Small intestine (tissue), 7 donors: ENCODE measurements at regions not wholly inside any gene's neighbourhood (a gene's known extent, or its start where the extent isn't known, plus 50 kb on each side); places are given as distances from the start of the nearest gene placed in this dataset.

Source experiments
- DNase-seq, 2 donors: peaks; one replicate each; pipeline versions ENCODE4 v3.0.0 to v3.0.0-alpha.2; 2013
- FAIRE-seq: peaks from 2 replicates; lab custom pipeline; 2012; peaks lifted over from hg19 to GRCh38; lab: Jason Lieb, UNC
- H3K27ac ChIP-seq, 3 donors: one replicate each; pipeline ENCODE4 v1.5.1; 2013; ENCODE audit warnings: low read length in 2 of 3, mild to moderate bottlenecking in 2 of 3, control low read depth in 1 of 3, inconsistent platforms in 1 of 3, low read depth in 1 of 3, moderate library complexity in 1 of 3
- H3K27me3 ChIP-seq, 3 donors: one replicate each; pipeline ENCODE4 v1.6.1; 2013; ENCODE audit warnings: low read length in 3 of 3, inconsistent platforms in 1 of 3; ENCODE audit not compliant: control insufficient read depth in 3 of 3, insufficient read depth in 3 of 3
- H3K36me3 ChIP-seq, 3 donors: one replicate each; pipeline ENCODE4 v1.6.1; 2013; ENCODE audit warnings: low read length in 3 of 3, inconsistent platforms in 1 of 3, low read depth in 1 of 3, mild to moderate bottlenecking in 1 of 3, moderate library complexity in 1 of 3; ENCODE audit not compliant: control insufficient read depth in 3 of 3, insufficient read depth in 2 of 3
- H3K4me1 ChIP-seq, 3 donors: one replicate each; pipeline ENCODE4 v1.6.1; 2013; ENCODE audit warnings: low read length in 2 of 3, inconsistent platforms in 1 of 3, low read depth in 1 of 3, mild to moderate bottlenecking in 1 of 3, moderate library complexity in 1 of 3; ENCODE audit not compliant: control insufficient read depth in 3 of 3, insufficient read depth in 2 of 3
- H3K4me3 ChIP-seq, 3 donors: one replicate each; pipeline ENCODE4 v1.5.1; 2013; ENCODE audit warnings: low read length in 3 of 3, control low read depth in 1 of 3, inconsistent platforms in 1 of 3, low read depth in 1 of 3, mild to moderate bottlenecking in 1 of 3, moderate library complexity in 1 of 3
- H3K9me3 ChIP-seq, 2 donors: one replicate each; pipeline ENCODE4 v1.6.1; 2013; ENCODE audit warnings: low read depth in 1 of 2, low read length in 1 of 2; ENCODE audit not compliant: control insufficient read depth in 2 of 2, insufficient read depth in 1 of 2
- WGBS, 3 donors: extraction: QIAGEN DNeasy Blood & Tissue Kit; methylation state at CpG; one replicate each; pipeline ENCODE4 v1.1.7; 2013; 5-methylcytosine and 5-hydroxymethylcytosine counted together
- donor health status: healthy with polysubstance abuse.
- donor health status: control.
- donor health status: control.
- donor health status: Bipolar disorder and iron deficiency.
- donor health status: healthy.

- Histone ChIP-seq H3K36me3 (no peaks in the 10 kb centered on the region), H3K27ac (peak overlapping the region in 1 of 3 donors; percentile 56), H3K4me3 (no peak overlapping the region), H3K4me1 (no peaks in the 10 kb centered on the region), H3K9me3 (no peaks in the 10 kb centered on the region), H3K27me3 (peaks cover 0 to 4% (median 0%) of the 10 kb centered on the region in 3 donors)
- no peak for FAIRE-seq
- WGBS, 3 donors: 42 to 79% (median 71%) methylated on average over 13 of the region's 13 CpGs
- no peak for DNase-seq
These were observed 122.7 kb upstream of the IGF1R start for GRCh38 chr15:98525661-98526001.

- no peaks in the 10 kb centered on the region for H3K9me3 ChIP-seq
- no peaks in the 10 kb centered on the region for H3K4me1 ChIP-seq
- peaks cover 0 to 4% (median 0%) of the 10 kb centered on the region in 3 donors for H3K27me3 ChIP-seq
- DNase-seq (no peak), FAIRE-seq (no peak)
- H3K4me3 ChIP-seq: no peak overlapping the region
- peak overlapping the region in 1 of 3 donors; percentile 56 for H3K27ac ChIP-seq
- 89 to 91% (median 91%) methylated on average over 8 of the region's 8 CpGs for WGBS, 3 donors
- no peaks in the 10 kb centered on the region for H3K36me3 ChIP-seq
These were observed 122.2 kb upstream of the IGF1R start for GRCh38 chr15:98526094-98526493.

GRCh38 chr15:98528046-98528725 is 120.2 kb upstream of the IGF1R start:
- H3K27me3 ChIP-seq: peaks cover 0 to 4% (median 0%) of the 10 kb centered on the region in 3 donors
- DNase-seq (no peak), FAIRE-seq (no peak)
- WGBS, 3 donors: 62 to 75% (median 71%) methylated on average over 8 of the region's 8 CpGs
- no peaks in the 10 kb centered on the region for H3K36me3 ChIP-seq
- H3K9me3 ChIP-seq: no peaks in the 10 kb centered on the region
- H3K27ac ChIP-seq: no peak overlapping the region
- H3K4me3 ChIP-seq: no peak overlapping the region
- H3K4me1 ChIP-seq: no peaks in the 10 kb centered on the region

GRCh38 chr15:98529205-98530145 is 118.9 kb upstream of the IGF1R start:
- Histone ChIP-seq H3K27me3 (peaks cover 0 to 4% (median 0%) of the 10 kb centered on the region in 3 donors), H3K36me3 (no peaks in the 10 kb centered on the region), H3K4me1 (no peaks in the 10 kb centered on the region), H3K4me3 (no peak overlapping the region), H3K27ac (no peak overlapping the region), H3K9me3 (no peaks in the 10 kb centered on the region)
- DNase-seq: no peak
- WGBS, 3 donors: 57 to 70% (median 59%) methylated on average over 19 of the region's 19 CpGs
- FAIRE-seq: no peak

- Histone ChIP-seq H3K4me1 (no peaks in the 10 kb centered on the region), H3K9me3 (no peaks in the 10 kb centered on the region), H3K4me3 (no peak overlapping the region), H3K36me3 (no peaks in the 10 kb centered on the region), H3K27ac (no peak overlapping the region), H3K27me3 (no peaks in the 10 kb centered on the region)
- DNase-seq: no peak
- no peak for FAIRE-seq
- WGBS, 3 donors: 64 to 74% (median 69%) methylated on average over 2 of the region's 2 CpGs
These were observed 117.8 kb upstream of the IGF1R start for GRCh38 chr15:98530570-98530969.

- H3K27me3 ChIP-seq: peaks cover 0 to 2% (median 0%) of the 10 kb centered on the region in 3 donors
- 57 to 67% (median 59%) methylated on average over 2 of the region's 2 CpGs for WGBS, 3 donors
- FAIRE-seq (no peak), DNase-seq (no peak)
- H3K4me1 ChIP-seq: no peaks in the 10 kb centered on the region
- no peak overlapping the region for H3K27ac ChIP-seq
- H3K9me3 ChIP-seq: no peaks in the 10 kb centered on the region
- no peak overlapping the region for H3K4me3 ChIP-seq
- H3K36me3 ChIP-seq: no peaks in the 10 kb centered on the region
These were observed 116.3 kb upstream of the IGF1R start for GRCh38 chr15:98532063-98532462.

- DNase-seq (no peak), FAIRE-seq (no peak)
- WGBS, 3 donors: 75 to 89% (median 81%) methylated on average over 2 of the region's 2 CpGs
- Histone ChIP-seq H3K27me3 (peaks cover 0 to 6% (median 5%) of the 10 kb centered on the region in 3 donors), H3K4me3 (no peak overlapping the region), H3K4me1 (no peaks in the 10 kb centered on the region), H3K9me3 (no peaks in the 10 kb centered on the region), H3K36me3 (no peaks in the 10 kb centered on the region), H3K27ac (no peak overlapping the region)
These were observed 111.4 kb upstream of the IGF1R start for GRCh38 chr15:98536976-98537375.

- Histone ChIP-seq H3K9me3 (no peaks in the 10 kb centered on the region), H3K36me3 (no peaks in the 10 kb centered on the region), H3K27me3 (peaks cover 0 to 6% (median 5%) of the 10 kb centered on the region in 3 donors), H3K4me3 (no peak overlapping the region), H3K4me1 (no peaks in the 10 kb centered on the region), H3K27ac (no peak overlapping the region)
- no peak for DNase-seq
- WGBS, 3 donors: 41 to 63% (median 44%) methylated on average over 8 of the region's 8 CpGs
- no peak for FAIRE-seq
These were observed 110.8 kb upstream of the IGF1R start for GRCh38 chr15:98537516-98538060.
